DMS114 treated with DMSO at 0.1 percent for 48 hours (cell line): ENCODE measurements at regions not wholly inside any gene's neighbourhood (a gene's known extent, or its start where the extent isn't known, plus 50 kb on each side); places are given as distances from the start of the nearest gene placed in this dataset.
"Not testable (repeated sequence)": the region's sequence is repeated elsewhere in the genome, so short reads cannot be mapped to it uniquely, and the experiment has no call there.

Experiments used
- DNase-seq: peaks from one replicate; lab custom pipeline; 2025; ENCODE audit not compliant: unreplicated experiment; lab: John Stamatoyannopoulos, UW

DNA sequence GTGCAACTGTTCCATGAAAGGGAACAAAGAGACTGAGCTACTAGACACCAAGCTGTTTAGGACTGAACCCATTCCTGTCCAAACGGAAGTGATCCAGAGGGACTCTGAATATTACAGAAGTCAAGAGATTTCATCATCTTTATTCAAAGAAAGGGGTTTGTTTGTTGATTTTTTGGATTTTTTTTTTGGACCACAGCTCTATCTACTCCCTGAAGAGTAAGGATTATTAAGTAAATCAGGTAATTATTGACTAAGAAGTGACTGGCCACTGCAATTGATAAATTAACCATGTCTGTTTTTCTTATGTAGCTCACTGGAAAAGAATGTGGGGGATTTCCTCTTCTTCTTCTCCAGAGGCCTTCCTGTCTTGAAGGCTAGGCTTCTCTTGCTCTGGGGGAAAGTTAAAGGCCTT lies 146.6 kb upstream of the TPM1 start:
- no peak for DNase-seq

DNA sequence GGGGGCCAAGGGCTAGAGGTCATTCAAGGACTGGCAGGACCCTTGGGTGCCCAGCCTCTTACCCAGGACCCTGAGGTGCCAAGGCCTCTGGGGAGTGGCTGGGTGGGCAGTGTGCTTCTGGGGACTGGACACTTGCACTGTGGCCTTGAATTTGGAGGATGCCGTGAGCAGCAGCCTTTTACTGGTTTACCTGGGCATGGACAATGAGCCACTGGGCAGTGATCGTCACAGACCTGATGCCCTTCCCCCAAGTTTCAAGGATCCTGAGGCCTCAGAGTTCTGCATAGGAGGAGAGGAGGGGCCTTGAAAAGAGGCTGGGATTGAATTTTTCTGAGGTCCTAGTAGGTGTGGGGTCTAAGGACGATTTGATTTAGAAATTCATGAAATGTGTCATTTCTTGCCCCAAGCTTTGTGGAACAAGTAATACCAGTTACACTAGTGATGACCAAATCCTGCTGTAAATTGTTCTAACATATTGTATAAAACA lies 146.1 kb upstream of the TPM1 start:
- DNase-seq: no peak

DNA sequence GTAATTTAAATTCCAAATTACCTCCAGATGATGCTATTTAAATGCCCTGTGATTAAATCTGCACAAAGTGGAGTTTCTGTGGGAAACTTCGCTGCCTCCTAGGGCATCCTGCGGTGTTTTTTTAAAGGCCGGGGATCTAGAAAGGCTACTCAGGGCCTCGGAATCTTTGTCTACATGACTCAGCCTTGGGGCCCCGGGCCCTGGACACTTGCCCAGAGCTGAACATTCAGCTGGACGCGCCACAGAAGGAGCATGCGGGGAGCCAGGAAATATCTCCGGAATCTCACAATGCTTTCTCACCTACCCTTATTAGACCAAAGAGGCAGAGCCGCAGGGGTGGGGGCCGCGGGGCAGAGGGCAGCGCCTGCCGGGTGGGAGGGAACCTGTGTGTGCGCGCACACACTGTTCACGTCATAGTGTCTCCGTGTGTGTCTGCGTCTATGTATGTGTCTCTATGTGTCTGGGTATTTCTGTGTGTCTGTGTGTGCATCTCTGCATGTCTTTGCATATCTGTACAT lies 145.5 kb upstream of the TPM1 start:
- no peak for DNase-seq

DNA sequence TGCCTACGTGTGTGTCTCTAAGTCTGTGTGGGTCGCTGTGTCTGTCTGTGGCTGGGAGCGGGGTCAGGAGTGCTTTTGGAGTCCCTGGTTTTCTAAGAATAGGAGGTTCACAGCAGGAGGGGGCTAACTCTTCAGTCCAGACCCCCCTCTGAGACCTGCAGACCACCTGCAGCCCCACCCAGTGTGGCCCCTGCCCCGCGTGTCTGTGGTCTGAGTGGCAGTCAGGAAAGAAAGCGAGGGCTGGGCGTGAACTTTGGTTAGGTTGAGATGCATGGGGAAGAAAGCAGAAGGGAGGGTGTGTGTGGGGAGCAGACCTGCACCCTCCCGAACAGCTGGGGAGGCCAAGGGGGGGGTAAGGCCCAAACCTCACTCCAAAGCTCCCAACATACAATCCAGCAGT lies 144.9 kb upstream of the TPM1 start:
- no peak for DNase-seq

DNA sequence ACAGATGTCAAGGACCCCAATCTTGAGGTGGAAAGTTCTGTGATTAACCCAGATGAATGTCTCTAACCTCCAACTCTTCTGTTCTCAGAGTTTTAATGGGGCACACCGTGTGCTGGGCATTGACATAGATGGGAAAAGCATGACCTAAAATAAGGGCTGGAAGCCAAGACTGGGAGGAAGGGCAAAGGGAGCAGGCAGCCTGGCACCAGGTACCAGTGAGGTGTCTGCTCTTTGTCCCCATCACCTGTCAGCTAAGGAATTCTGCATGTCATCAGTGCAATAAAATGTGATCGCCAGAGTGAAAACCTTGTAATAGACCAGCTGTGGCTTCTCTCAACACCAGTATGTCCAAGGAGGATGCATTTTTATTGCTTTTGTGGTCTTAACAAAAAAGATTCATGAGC lies 143.5 kb upstream of the TPM1 start:
- no peak for DNase-seq

DNA sequence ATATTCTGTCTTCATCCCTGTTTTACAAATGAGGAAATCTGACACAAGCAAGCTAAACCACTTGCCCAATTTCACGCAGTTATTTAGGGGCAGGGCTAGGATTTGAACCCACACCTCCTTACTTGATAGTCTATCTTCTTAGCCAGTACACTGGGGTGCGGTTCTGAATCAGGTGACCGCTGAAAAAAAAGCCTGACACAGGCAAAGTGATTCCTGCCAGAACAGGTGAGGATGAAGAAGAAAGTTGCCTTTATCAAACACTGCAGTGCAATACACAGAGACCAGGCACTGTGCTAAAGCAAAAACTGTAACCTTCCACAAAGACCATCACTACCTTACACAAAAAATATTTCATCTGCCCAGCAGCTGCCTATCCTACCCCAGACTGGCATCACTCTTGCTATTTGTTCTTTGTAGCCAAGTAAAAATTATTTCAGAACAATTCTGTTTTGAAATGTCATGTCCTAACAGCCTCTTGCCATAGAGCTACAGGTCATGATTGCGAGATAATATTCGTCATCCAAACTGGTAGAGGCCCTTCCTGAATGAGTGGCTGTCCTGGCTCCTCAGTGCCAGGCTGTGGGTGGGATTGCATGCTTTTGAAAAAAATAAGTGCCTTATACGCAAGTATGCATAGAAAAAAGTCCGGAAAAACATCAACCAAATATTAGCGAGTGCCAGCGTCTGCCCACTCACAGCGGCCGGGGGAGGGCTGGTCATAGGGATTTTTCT lies 142.3 kb upstream of the TPM1 start:
- DNase-seq: no peak

DNA sequence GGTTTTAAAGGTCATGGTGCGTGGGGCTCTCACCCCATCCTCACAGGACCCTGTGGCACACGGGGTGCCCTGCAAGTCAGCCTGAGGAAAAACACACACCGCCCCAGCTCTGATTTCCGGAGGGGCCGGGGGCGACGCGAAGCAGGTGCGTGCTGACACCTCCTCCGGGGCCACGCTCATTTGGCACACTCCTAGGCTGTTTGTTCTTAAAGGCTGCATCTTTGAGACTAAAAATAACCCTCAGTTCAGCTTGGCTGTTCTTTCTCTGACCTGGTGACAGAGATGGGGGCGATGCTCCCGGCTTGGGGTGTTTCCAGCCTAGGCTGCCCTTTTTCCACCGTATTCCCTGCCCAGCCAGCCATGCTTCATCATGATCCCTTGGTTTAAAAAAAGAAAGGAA lies 141.5 kb upstream of the TPM1 start:
- DNase-seq: no peak

DNA sequence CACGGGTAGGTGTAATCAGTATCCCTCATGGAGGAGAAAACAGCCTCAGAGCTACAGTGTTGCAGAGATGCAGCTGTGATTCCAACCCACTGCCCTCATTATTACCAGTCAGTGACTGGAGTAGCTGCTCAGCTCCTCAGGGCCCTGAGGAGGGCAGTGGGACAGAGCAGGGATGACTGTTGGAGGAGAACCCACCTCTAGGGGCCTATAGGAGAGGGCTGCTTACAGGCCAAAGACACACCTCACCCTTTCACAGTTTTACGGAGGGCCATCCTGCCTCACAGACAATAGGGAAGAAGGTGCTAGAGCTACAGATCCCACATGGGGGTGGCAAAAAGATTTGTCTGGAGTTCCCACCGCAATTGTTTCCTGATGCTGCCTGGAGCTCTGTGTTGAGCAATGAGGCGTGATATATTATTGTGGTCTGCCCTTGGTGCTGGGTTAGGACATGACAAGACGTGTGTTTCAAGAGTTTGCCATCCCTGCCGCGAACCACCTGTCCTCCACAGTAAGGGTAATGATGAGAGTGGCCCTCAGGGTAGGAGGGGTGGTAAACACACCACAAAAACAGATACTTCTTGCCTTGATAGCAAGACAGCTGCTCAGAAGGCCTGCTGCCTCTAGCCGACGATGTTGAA lies 140.5 kb upstream of the TPM1 start:
- DNase-seq: no peak

DNA sequence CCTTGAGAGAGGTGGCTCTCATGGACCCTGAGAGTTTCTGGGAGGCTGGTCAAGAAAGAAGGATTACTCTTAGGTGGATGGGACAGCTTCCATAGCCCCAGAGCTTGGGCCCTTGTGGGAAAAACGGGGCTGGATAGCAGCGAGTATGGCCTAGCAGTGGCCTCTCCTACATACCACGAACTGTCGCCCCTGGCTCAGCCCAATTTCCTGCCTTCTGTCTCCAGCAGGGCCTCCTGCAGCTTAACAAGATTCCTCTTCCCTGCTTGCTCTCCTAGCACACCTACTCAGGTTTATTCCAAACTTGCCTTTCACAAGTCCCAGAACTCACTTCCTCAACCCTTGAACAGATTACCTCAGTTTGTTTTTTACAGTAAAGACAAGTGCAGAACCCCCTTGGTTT lies 139.7 kb upstream of the TPM1 start:
- no peak for DNase-seq

DNA sequence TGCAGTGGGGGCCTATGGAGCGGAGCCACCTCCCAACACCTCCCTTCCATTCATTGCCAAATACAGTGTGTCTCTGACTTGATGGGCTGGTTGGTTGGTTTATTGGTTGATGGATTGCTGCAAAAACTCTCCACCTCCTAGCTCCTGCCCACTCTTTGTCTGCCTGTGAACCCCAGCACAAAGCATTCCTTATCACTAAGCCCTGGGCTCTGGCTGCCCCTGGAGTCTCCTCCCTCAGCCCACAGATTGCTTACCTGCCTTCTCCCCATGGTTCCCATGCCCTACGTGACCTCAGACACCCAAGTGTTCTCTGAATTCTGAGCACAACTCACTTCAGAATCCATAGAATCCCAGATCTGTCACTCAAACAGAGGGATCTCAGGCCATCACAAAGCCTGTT lies 139.1 kb upstream of the TPM1 start:
- no peak for DNase-seq

DNA sequence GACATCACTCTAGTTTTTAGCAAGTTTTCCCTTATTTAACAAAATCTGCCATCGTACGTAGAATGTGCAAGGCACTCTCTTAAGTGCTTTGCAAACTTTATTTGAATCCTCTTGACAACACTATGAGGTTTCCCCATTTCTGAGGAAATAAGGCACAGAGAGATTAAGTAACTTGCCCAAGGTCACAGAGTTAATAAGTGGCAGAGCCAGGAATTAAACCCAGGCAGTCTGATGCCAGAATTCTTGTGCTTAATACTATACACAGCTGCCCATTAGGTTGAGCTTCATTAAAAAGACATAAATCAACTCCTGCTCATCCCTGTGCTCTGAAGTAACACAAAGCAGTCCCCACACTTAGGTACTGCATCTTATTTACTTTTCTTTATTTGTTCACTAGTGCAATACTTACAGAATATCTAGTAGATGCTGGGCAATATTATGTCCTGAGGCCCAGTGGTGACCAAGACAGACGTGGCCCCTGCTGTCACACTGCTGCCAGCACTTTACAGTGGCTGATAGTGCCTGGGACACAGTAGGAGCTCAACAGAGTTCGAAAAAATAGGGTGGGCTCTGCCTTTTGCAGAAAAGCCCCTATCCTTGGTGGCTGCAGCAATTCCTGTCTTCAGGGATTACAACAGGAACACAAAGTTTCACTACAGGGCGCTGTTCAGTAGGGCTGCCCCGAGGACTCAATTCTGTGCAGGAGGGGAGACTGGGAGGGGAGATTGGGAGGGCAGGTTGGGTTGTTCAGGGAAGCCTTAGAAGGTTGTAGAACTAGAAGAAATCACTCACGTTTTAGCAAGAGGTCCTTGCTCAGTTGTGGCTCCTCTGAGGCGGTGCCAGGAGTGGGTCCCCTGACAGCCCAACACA lies 138.3 kb upstream of the TPM1 start:
- peak; percentile 9 for DNase-seq

DNA sequence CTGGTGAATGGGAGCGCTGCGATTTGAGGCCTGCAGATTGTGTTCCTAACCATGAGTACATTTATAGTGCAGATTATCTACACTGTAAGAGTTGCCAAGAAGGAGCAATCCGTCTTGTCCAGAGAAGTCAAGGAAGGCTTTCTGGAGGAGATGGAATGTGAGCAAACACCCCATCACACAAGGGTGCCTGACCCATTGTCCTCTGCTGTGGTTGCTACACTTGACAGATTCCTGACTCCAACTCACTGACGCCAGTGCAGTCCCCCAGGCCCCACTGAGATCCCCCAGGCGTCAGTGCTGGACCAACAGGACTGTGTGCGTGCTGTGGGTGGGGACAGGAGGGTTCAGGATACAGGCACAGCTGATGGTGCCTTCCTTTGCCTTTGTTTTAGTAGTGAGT lies 135.9 kb upstream of the TPM1 start:
- DNase-seq: no peak

DNA sequence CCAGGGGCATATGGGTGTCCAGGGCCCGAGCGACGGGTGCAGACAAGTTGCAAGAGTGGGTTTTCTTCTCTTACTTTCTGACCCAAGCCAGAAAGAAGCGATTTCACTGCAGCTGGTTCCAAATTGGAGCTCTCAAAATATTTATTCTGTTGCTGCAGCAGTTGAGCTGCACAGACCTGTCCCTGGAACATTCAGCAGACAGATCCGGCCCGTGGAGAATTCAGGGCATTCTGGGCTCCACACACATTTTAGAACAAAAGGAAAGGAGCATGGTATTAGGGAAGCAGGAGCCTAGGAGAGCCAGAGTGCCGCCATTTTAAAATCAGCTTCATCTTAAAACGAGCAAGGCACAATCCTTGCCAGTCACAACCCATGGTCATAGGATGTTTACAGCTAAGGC lies 135.3 kb upstream of the TPM1 start:
- no peak for DNase-seq

DNA sequence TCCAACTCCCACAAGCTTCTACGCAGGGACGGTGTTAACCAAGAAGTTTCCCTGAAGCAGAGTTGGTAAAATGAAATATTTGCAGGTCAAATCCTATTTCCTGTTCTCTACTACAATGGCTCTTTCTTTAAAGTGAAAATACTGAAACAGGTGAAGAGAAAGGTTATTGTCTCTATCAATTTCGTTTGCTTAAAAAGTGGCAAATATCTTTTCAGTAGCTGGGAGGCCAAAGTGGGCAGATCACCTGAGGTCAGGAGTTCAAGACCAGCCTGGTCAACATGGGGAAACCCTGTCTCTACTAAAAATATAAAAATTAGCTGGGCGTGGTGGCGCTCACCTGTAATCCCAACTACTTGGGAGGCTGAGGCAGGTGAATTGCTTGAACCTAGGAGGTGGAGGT lies 134.2 kb upstream of the TPM1 start:
- not testable (repeated sequence) for DNase-seq

DNA sequence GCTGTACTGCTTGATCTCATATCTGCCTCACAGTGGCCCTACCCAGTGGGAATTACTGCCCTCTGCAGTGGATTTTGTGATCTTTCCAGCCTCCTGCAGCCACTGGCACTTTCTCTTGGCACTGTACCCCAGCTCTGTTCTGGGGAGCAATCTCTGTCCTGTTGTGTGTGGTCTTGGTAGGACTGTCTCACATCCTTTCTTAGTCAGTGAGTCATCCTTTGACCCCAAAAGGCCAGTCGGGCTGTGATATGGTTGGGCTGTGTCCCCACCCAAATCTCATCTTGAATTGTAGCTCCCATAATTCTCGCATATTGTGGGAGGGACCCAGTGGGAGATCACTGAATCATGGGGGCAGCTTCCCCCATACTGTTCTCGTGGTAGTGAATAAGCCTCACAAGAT lies 133.3 kb upstream of the TPM1 start:
- no peak for DNase-seq

DNA sequence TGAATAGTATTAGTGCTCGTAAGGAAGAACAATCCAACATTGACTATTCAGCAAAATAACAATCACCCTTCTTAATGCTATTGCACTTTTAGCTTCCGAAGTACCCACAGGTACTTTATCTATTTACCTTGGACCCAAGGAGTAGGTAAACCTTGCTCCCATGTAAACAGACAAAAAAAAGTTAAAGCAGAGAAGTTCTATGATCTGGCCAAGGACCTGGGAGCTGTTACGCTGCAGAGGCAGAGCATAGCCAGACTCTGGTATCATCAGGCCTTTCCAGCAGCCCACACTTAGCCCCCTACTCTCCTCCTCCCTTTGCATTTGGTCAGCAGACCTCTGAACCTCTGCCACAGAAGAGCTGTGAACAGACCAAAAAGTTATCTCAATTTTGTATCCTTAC lies 130.3 kb upstream of the TPM1 start:
- DNase-seq: no peak

DNA sequence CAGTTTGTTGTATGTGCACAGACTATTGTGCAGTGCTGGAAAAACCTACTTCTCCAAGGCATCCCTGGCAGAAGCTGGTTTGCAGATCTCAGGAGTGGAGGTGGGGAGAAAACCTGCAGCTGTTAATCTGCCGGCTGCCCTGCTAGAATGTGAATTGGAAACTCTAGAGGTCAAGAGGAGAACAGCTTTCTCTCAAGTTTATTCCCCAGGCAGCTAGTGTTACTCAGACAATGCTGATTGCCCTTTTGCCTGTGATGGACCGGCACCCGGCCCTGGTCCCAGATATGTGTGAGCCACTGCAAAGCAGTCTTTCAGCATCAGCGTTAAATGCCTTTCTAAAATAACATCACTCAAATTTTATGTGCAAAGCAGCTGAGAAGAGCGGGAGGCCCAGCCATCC lies 129.7 kb upstream of the TPM1 start:
- no peak for DNase-seq

DNA sequence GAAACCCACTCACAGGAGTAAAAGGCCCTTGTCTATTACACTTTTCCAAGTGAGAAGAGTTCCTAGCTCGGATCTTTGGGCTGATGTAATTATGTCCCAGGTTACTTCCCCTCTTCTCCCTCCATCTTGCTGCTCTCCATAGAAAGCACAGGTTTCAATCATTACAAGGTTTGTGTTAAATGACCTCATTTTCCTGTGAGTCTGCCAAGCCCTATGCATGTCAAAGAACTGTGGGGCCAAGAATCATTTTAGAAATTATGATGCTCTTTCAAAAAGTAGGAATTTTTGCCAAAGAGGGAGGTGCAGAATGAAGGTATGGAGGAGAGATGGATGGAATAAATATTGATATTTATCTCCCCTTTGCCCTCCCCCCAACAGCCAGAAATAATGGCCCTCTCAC lies 129.3 kb upstream of the TPM1 start:
- DNase-seq: no peak

DNA sequence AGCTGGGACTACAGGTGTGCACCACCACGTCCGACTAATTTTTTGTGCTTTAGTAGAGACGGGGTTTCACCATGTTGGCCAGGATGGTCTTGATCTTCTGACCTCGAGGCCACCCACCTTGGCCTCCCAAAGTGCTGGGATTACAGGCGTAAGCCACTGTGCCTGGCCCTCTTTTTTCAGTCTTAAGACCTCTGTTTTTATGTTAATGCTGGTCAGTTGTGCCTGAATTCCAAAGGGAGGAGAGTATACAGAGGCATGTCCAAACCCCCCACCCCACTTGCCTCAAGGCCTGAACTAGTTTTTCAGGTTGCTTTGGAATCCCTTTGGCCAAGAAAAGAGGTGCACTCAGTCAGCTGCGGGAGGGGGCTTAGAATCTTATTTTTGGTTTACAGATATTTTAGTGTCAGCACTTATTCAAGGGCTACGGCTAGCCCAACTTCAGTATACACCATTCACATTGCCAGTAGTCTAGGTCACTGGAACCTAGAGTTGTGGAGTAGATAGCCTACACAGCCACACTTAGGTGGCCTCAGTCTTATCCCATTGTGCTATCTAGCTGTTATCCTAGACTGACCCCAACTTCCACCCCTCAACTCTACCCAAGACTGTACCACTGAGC lies 128.0 kb upstream of the TPM1 start:
- no peak for DNase-seq

DNA sequence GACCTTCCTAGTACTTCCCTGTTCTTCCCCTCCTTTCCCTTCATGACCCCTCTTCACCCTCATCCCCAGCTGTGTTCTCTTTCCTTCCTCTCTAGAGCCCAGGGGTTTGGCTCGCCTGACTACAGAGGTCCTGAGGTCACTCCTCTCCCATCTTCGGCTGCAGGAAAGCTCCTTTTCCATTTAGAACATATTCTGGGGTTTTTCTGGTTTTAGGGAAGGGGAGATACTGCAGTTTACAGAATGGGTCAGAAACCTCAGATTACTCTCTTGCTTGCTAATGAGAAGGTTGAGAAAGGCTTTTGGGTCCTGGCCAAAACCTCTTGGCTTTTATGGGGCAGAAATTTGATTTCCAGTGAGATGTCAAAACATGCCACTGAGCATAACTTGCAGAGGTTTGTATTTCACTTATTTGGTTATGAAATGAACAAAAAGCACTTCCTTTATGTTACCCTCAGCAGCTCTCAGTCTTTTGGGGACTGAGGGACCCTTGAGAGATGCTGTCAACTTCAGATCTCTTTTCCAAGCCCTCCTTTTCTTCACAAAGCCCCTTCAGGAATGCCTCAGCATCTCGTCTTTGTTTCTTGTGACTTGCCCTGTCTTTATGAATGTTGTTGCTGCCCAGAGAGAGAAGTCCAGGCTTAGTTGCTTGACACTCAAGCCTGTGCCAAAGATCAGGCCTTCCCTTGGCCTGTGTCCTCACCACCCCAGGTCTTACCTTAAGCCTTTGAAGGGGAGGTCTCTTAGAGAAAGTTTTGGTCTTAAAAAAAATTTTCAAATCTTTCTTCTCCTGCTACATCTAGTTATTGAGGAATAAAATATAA lies 121.7 kb upstream of the TPM1 start:
- DNase-seq: no peak
